Colonic mucosa (tissue), 4 donors: ENCODE measurements at regions not wholly inside any gene's neighbourhood (a gene's known extent, or its start where the extent isn't known, plus 50 kb on each side); places are given as distances from the start of the nearest gene placed in this dataset.

Source experiments
- DNase-seq: peaks from one replicate; pipeline ENCODE4 v3.0.0-alpha.2; 2020
- H3K27ac ChIP-seq: fragments of 200-600 bp; one replicate; pipeline ENCODE4 v1.8.0; 2021
- H3K27me3 ChIP-seq: fragments of 200-600 bp; one replicate; pipeline ENCODE4 v1.8.0; 2021
- H3K36me3 ChIP-seq: fragments of 200-600 bp; one replicate; pipeline ENCODE4 v1.8.0; 2021
- H3K4me1 ChIP-seq: fragments of 200-600 bp; one replicate; pipeline ENCODE4 v1.8.0; 2021; ENCODE audit warnings: mild to moderate bottlenecking
- H3K4me3 ChIP-seq: fragments of 200-600 bp; one replicate; pipeline ENCODE4 v1.8.0; 2021
- H3K9ac ChIP-seq, 2 donors: one replicate each; pipeline ENCODE4 v1.7.0; 2013; ENCODE audit warnings: control low read depth in 2 of 2, low read depth in 2 of 2, low read length in 2 of 2
- H3K9me3 ChIP-seq: fragments of 200-600 bp; one replicate; pipeline ENCODE4 v1.8.0; 2021
- CTCF ChIP-seq: fragments of 200-600 bp; IDR thresholded peaks from one replicate; pipeline ENCODE4 v1.8.0; 2022; ENCODE audit warnings: antibody characterized with exemption, mild to moderate bottlenecking
- intact Hi-C: fragments of 100-400 bp; cut with DNase I; formaldehyde crosslinking; loops from one replicate; pipeline ENCODE4 v1.14.1; 2022
- donor health status: healthy.
- donor health status: DM: no; HTN: no; CAD: no.
- donor health status: DM: no; HTN: no; CAD: no.

GRCh38 chr2:15706424-15706823, 114.8 kb downstream of the DDX1 start:
- no peak for TF ChIP-seq CTCF
- Histone ChIP-seq H3K36me3 (no peaks in the 10 kb centered on the region), H3K27ac (no peak overlapping the region), H3K9me3 (no peaks in the 10 kb centered on the region), H3K4me3 (no peak overlapping the region), H3K4me1 (no peaks in the 10 kb centered on the region), H3K27me3 (no peaks in the 10 kb centered on the region), H3K9ac (no peak overlapping the region)
- intact Hi-C loops: no loop called here
- no peak for DNase-seq

GRCh38 chr2:15706986-15707632, 115.4 kb downstream of the DDX1 start:
- DNase-seq: no peak
- intact Hi-C loops: no loop called here
- H3K36me3 ChIP-seq: no peaks in the 10 kb centered on the region
- no peak overlapping the region for H3K9ac ChIP-seq
- H3K4me1 ChIP-seq: no peaks in the 10 kb centered on the region
- H3K27me3 ChIP-seq: no peaks in the 10 kb centered on the region
- no peaks in the 10 kb centered on the region for H3K9me3 ChIP-seq
- TF ChIP-seq CTCF: no peak
- H3K27ac ChIP-seq: no peak overlapping the region
- H3K4me3 ChIP-seq: no peak overlapping the region

GRCh38 chr2:15708161-15708560, 116.5 kb downstream of the DDX1 start:
- H3K27me3 ChIP-seq: no peaks in the 10 kb centered on the region
- H3K9ac ChIP-seq: no peak overlapping the region
- H3K4me1 ChIP-seq: no peaks in the 10 kb centered on the region
- no peak overlapping the region for H3K4me3 ChIP-seq
- no peak for TF ChIP-seq CTCF
- no peaks in the 10 kb centered on the region for H3K36me3 ChIP-seq
- intact Hi-C loops: no loop called here
- no peaks in the 10 kb centered on the region for H3K9me3 ChIP-seq
- DNase-seq: no peak
- no peak overlapping the region for H3K27ac ChIP-seq

GRCh38 chr2:15708865-15709820, 117.5 kb downstream of the DDX1 start:
- no peak for DNase-seq
- intact Hi-C loops: no loop called here
- TF ChIP-seq CTCF: no peak
- Histone ChIP-seq H3K27me3 (no peaks in the 10 kb centered on the region), H3K4me3 (no peak overlapping the region), H3K9ac (no peak overlapping the region), H3K4me1 (no peaks in the 10 kb centered on the region), H3K36me3 (no peaks in the 10 kb centered on the region), H3K9me3 (no peaks in the 10 kb centered on the region), H3K27ac (no peak overlapping the region)

GRCh38 chr2:15711126-15711860, 119.6 kb downstream of the DDX1 start:
- no peak for TF ChIP-seq CTCF
- Histone ChIP-seq H3K27me3 (no peaks in the 10 kb centered on the region), H3K4me1 (no peaks in the 10 kb centered on the region), H3K36me3 (no peaks in the 10 kb centered on the region), H3K27ac (no peak overlapping the region), H3K9me3 (no peaks in the 10 kb centered on the region), H3K4me3 (no peak overlapping the region), H3K9ac (no peak overlapping the region)
- DNase-seq: no peak
- intact Hi-C loops: no loop called here
